Trophoblast cell (in vitro differentiated cells and primary cell): ENCODE measurements at regions not wholly inside any gene's neighbourhood (a gene's known extent, or its start where the extent isn't known, plus 50 kb on each side); places are given as distances from the start of the nearest gene placed in this dataset.

Experiments used
- DNase-seq, 2 donors: peaks; one replicate each; pipeline ENCODE4 v3.0.0-alpha.2; 2016
- H2AFZ ChIP-seq: 2 replicates; pipeline ENCODE4 v1.6.1; 2013; ENCODE audit warnings: low read length, moderate library complexity, mild to moderate bottlenecking; ENCODE audit not compliant: insufficient read depth, poor library complexity
- H2AK5ac ChIP-seq: 2 replicates; pipeline ENCODE4 v1.6.1; 2013; ENCODE audit warnings: mild to moderate bottlenecking, low read length
- H2BK120ac ChIP-seq: 2 replicates; pipeline ENCODE4 v1.6.1; 2013; ENCODE audit warnings: low read length, mild to moderate bottlenecking, moderate library complexity; ENCODE audit not compliant: insufficient read depth, poor library complexity
- H2BK12ac ChIP-seq: 2 replicates; pipeline ENCODE4 v1.6.1; 2013; ENCODE audit warnings: mild to moderate bottlenecking, low read length, moderate library complexity
- H2BK5ac ChIP-seq: 2 replicates; pipeline ENCODE4 v1.6.1; 2013; ENCODE audit warnings: low read length, low read depth, moderate library complexity, mild to moderate bottlenecking; ENCODE audit not compliant: poor library complexity
- H3K14ac ChIP-seq: 2 replicates; pipeline ENCODE4 v1.6.1; 2013; ENCODE audit warnings: mild to moderate bottlenecking, low read length
- H3K18ac ChIP-seq: 2 replicates; pipeline ENCODE4 v1.6.1; 2013; ENCODE audit warnings: mild to moderate bottlenecking, low read length
- H3K23ac ChIP-seq: 2 replicates; pipeline ENCODE4 v1.6.1; 2013; ENCODE audit warnings: low read length
- H3K27ac ChIP-seq: 2 replicates; pipeline ENCODE4 v1.5.1; 2013; ENCODE audit warnings: low read depth, mild to moderate bottlenecking, inconsistent platforms, low read length, moderate library complexity
- H3K27me3 ChIP-seq: 2 replicates; pipeline ENCODE4 v1.6.1; 2013; ENCODE audit warnings: inconsistent platforms, mild to moderate bottlenecking, low read length, moderate library complexity; ENCODE audit not compliant: insufficient read depth
- H3K36me3 ChIP-seq, 2 experiments: 1 replicate in 1 of 2; 2 replicates in 1 of 2; pipeline ENCODE4 v1.6.1; 2013; ENCODE audit warnings: low read length in 2 of 2, mild to moderate bottlenecking in 2 of 2, moderate library complexity in 1 of 2; ENCODE audit not compliant: insufficient read depth in 2 of 2, control insufficient read depth in 1 of 2
- H3K4ac ChIP-seq: 2 replicates; pipeline ENCODE4 v1.6.1; 2013; ENCODE audit warnings: low read depth, mild to moderate bottlenecking, low read length, moderate library complexity
- H3K4me1 ChIP-seq, 2 experiments: 1 replicate in 1 of 2; 2 replicates in 1 of 2; pipeline ENCODE4 v1.6.1; 2013; ENCODE audit warnings: low read length in 2 of 2, mild to moderate bottlenecking in 2 of 2, moderate library complexity in 1 of 2; ENCODE audit not compliant: insufficient read depth in 2 of 2, control insufficient read depth in 1 of 2
- H3K4me2 ChIP-seq: 2 replicates; pipeline ENCODE4 v1.6.1; 2013; ENCODE audit warnings: inconsistent platforms, mild to moderate bottlenecking, low read length, moderate library complexity
- H3K4me3 ChIP-seq: 2 replicates; pipeline ENCODE4 v1.5.1; 2013; ENCODE audit warnings: mild to moderate bottlenecking, low read depth, low read length, inconsistent platforms
- H3K79me1 ChIP-seq: one replicate; pipeline ENCODE4 v1.6.1; 2013; ENCODE audit warnings: low read length
- H3K79me2 ChIP-seq: 2 replicates; pipeline ENCODE4 v1.6.1; 2013; ENCODE audit warnings: low read length, mild to moderate bottlenecking; ENCODE audit not compliant: control insufficient read depth, insufficient read depth, poor library complexity
- H3K9ac ChIP-seq: 2 replicates; pipeline ENCODE4 v1.6.1; 2013; ENCODE audit warnings: mild to moderate bottlenecking, low read length
- H3K9me3 ChIP-seq: 2 replicates; pipeline ENCODE4 v1.6.1; 2013; ENCODE audit warnings: low read depth, mild to moderate bottlenecking, control low read depth, inconsistent platforms, low read length; ENCODE audit not compliant: insufficient read depth
- H4K12ac ChIP-seq: 2 replicates; pipeline ENCODE4 v1.6.1; 2013; ENCODE audit warnings: low read depth, mild to moderate bottlenecking, low read length, moderate library complexity
- H4K8ac ChIP-seq: 2 replicates; pipeline ENCODE4 v1.6.1; 2013; ENCODE audit warnings: low read depth, mild to moderate bottlenecking, low read length, moderate library complexity
- H4K91ac ChIP-seq: one replicate; pipeline ENCODE4 v1.6.1; 2013; ENCODE audit warnings: low read depth, mild to moderate bottlenecking, low read length, moderate library complexity
- WGBS: extraction: QIAGEN DNeasy Blood & Tissue Kit; methylation state at CpG from one replicate; pipeline ENCODE4 v1.1.7; 2013; ENCODE audit warnings: missing lambda C conversion rate; ENCODE audit not compliant: insufficient read length, insufficient coverage; ENCODE audit errors: extremely low coverage; 5-methylcytosine and 5-hydroxymethylcytosine counted together

DNA sequence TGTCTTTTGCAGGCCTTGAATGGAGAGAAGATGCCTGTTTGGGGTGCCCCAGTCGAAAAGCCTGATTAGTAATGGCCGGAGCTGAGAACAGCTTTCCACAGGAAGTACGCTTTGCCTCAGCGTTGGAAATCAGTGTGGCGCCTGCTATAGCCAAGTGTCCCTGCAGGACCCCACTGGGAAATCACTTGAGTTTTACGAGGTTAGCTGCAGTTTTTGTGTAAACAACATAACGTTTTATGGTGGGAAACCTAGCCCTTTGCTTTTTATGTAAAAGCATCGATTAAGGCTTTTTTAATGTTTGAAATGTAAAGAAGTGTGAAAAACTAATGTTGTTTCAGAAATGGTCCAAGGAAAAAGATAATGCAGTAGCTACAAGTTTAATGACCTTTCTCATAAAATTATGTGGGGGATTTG lies 234.2 kb downstream of the TTC32 start:
- Histone ChIP-seq H2AK5ac (no peak overlapping the region), H3K79me2 (no peaks in the 10 kb centered on the region), H3K4me1 (peaks cover 7% of the 10 kb centered on the region in 2 experiments), H3K4ac (no peak overlapping the region), H2AFZ (no peak overlapping the region), H2BK120ac (no peak overlapping the region), H4K12ac (no peak overlapping the region), H3K79me1 (no peaks in the 10 kb centered on the region), H3K9me3 (peaks cover 4% of the 10 kb centered on the region), H3K4me3 (no peak overlapping the region), H3K14ac (no peak overlapping the region), H3K18ac (no peak overlapping the region), H4K8ac (no peak overlapping the region), H3K9ac (no peak overlapping the region), H3K27ac (no peak overlapping the region), H2BK5ac (no peak overlapping the region), H3K27me3 (no peaks in the 10 kb centered on the region), H4K91ac (no peak overlapping the region), H3K36me3 (no peaks in the 10 kb centered on the region), H3K4me2 (no peak overlapping the region), H2BK12ac (no peak overlapping the region), H3K23ac (no peak overlapping the region)
- WGBS: no CpG with 5 or more reads among the region's 8 CpGs
- no peak for DNase-seq

DNA sequence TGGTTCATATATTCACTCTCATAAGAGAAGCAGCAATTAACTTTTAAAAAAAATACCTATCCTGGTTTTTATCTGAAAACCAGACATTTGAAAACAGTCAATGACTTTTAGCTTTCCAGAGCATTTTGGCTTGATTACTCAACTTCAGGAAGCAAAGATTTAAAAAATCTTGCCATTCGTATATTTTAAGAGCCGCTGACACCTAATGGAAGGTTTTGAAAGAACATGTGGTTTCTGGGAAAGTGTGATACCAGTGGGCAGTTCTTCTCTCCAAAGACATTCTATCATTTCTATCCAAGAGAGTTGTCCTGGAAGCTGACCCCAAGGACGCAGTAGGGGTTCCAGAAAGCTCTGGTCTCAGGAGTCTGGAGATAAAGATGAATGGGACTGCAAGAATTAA lies 234.7 kb downstream of the TTC32 start:
- Histone ChIP-seq H2BK12ac (no peak overlapping the region), H3K23ac (no peak overlapping the region), H4K12ac (no peak overlapping the region), H4K8ac (no peak overlapping the region), H2AK5ac (no peak overlapping the region), H3K79me2 (no peaks in the 10 kb centered on the region), H3K14ac (no peak overlapping the region), H3K18ac (no peak overlapping the region), H3K4me1 (peaks cover 2 to 4% of the 10 kb centered on the region in 2 experiments), H2AFZ (no peak overlapping the region), H3K27me3 (no peaks in the 10 kb centered on the region), H3K4me2 (no peak overlapping the region), H3K4ac (no peak overlapping the region), H4K91ac (no peak overlapping the region), H2BK5ac (no peak overlapping the region), H3K27ac (no peak overlapping the region), H3K4me3 (no peak overlapping the region), H3K9me3 (peaks cover 4% of the 10 kb centered on the region), H2BK120ac (no peak overlapping the region), H3K79me1 (no peaks in the 10 kb centered on the region), H3K9ac (no peak overlapping the region), H3K36me3 (no peaks in the 10 kb centered on the region)
- DNase-seq: peak in 1 of 2 donors; percentile 21
- no CpG with 5 or more reads among the region's 3 CpGs for WGBS

DNA sequence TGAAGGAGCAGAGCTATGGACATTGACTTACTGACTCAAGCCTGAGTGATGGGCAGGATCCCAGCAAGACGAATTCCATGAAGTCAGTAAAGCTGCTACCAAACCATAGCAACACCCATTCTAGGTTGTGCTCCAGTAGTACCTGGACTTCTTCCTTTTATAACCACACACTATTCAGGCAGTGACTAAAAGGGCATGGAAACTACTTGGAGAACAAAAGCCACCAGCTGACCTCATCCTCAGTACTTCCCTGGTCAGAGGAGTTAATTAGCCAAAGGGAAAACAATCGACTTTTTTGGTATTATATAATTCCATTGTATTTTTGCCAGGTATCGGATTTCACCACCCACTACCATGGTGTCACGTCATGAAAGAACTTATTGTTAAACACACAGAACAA lies 237.1 kb downstream of the TTC32 start:
- Histone ChIP-seq H3K9me3 (no peaks in the 10 kb centered on the region), H3K9ac (no peak overlapping the region), H3K79me2 (no peaks in the 10 kb centered on the region), H3K4me3 (no peak overlapping the region), H3K27ac (no peak overlapping the region), H2BK120ac (no peak overlapping the region), H2BK12ac (no peak overlapping the region), H3K36me3 (no peaks in the 10 kb centered on the region), H3K79me1 (no peaks in the 10 kb centered on the region), H3K4me1 (peaks cover 0 to 4% of the 10 kb centered on the region in 2 experiments), H4K12ac (no peak overlapping the region), H2AFZ (no peak overlapping the region), H3K27me3 (no peaks in the 10 kb centered on the region), H3K4ac (no peak overlapping the region), H2AK5ac (no peak overlapping the region), H3K23ac (no peak overlapping the region), H4K8ac (no peak overlapping the region), H3K18ac (no peak overlapping the region), H2BK5ac (no peak overlapping the region), H3K14ac (no peak overlapping the region), H3K4me2 (no peak overlapping the region), H4K91ac (no peak overlapping the region)
- WGBS: no CpG with 5 or more reads among the region's 4 CpGs
- no peak for DNase-seq

DNA sequence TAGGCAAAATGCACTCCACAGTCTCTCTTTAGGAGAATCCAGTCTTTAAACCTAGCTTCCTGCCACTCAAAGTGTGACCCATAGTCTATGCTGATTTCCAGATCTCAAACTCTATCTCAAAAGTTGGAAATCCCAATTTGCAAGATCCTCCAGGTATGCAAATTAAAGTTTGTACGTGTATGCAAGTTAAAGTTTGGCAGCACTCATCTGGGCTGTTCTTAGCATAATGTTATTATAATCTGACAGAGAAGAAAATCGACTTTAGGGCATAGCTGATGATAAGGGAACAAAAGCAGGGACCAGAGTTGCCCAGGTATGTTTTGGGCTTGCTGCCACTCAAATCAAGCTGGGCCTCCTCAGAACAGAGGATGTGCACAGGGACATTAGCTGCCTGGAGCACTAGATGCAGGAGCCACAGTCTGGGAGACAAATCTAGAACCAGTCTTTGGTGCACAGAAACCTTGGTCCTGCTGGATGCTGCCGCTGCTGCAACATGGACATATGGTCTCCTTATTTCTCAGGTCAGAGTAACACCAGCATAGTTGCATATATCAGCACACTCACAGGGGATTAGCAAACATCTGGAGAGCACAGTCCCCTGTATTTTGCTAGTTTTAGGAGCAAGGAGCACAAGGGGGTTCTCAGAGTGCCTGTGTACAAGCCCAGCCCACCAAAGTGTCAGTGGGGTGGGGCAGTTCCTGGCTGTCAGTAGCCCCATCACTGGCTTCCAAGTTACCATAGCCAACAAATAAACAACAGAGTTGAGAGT lies 242.6 kb downstream of the TTC32 start:
- H3K79me2 ChIP-seq: no peaks in the 10 kb centered on the region
- H3K27ac ChIP-seq: no peak overlapping the region
- H4K12ac ChIP-seq: no peak overlapping the region
- H3K14ac ChIP-seq: no peak overlapping the region
- no peak overlapping the region for H4K91ac ChIP-seq
- no peak overlapping the region for H3K23ac ChIP-seq
- peak overlapping the region; percentile 33 for H3K9ac ChIP-seq
- WGBS: no CpG with 5 or more reads among the region's 3 CpGs
- no peak overlapping the region for H2BK12ac ChIP-seq
- H2AFZ ChIP-seq: no peak overlapping the region
- H3K4me1 ChIP-seq: no peaks in the 10 kb centered on the region
- H3K9me3 ChIP-seq: no peaks in the 10 kb centered on the region
- no peak overlapping the region for H2BK120ac ChIP-seq
- no peaks in the 10 kb centered on the region for H3K27me3 ChIP-seq
- DNase-seq: no peak
- no peak overlapping the region for H2AK5ac ChIP-seq
- no peak overlapping the region for H3K4me2 ChIP-seq
- no peaks in the 10 kb centered on the region for H3K79me1 ChIP-seq
- no peak overlapping the region for H4K8ac ChIP-seq
- no peak overlapping the region for H3K18ac ChIP-seq
- no peak overlapping the region for H3K4ac ChIP-seq
- no peaks in the 10 kb centered on the region for H3K36me3 ChIP-seq
- H3K4me3 ChIP-seq: no peak overlapping the region
- H2BK5ac ChIP-seq: no peak overlapping the region
